ENCODE measurements at regions not wholly inside any gene's neighbourhood (a gene's known extent, or its start where the extent isn't known, plus 50 kb on each side); places are given as distances from the start of the nearest gene placed in this dataset.

GRCh38 chr2:107730898-107731297 lies 95.8 kb upstream of the RGPD4 start:
- DNase-seq (ENCODE audit: extremely low read depth, low read depth): no peak
- TF ChIP-seq CTCF (IDR thresholded peaks at IDR 0.05; ENCODE audit: low read depth, low read length, missing control alignments): no peak
- no peak overlapping the region for H3K4me3 ChIP-seq (replicated peaks; ENCODE audit: low read depth, low read length)

- no peak overlapping the region for H3K4me3 ChIP-seq (replicated peaks; ENCODE audit: low read depth, low read length)
- no peak for DNase-seq (ENCODE audit: extremely low read depth, low read depth)
- no peak for TF ChIP-seq CTCF (IDR thresholded peaks at IDR 0.05; ENCODE audit: low read depth, low read length, missing control alignments)
These were observed 95.3 kb upstream of the RGPD4 start for GRCh38 chr2:107731435-107731834.

GRCh38 chr2:107735201-107735600 lies 91.5 kb upstream of the RGPD4 start:
- TF ChIP-seq CTCF (IDR thresholded peaks at IDR 0.05; ENCODE audit: low read depth, low read length, missing control alignments): no peak
- H3K4me3 ChIP-seq (replicated peaks; ENCODE audit: low read depth, low read length): no peak overlapping the region
- no peak for DNase-seq (ENCODE audit: extremely low read depth, low read depth)

GRCh38 chr2:107737756-107738155 lies 88.9 kb upstream of the RGPD4 start:
- TF ChIP-seq CTCF (IDR thresholded peaks at IDR 0.05; ENCODE audit: low read depth, low read length, missing control alignments): no peak
- no peak for DNase-seq (ENCODE audit: extremely low read depth, low read depth)
- H3K4me3 ChIP-seq (replicated peaks; ENCODE audit: low read depth, low read length): no peak overlapping the region

- H3K4me3 ChIP-seq (replicated peaks; ENCODE audit: low read depth, low read length): no peak overlapping the region
- no peak for DNase-seq (ENCODE audit: extremely low read depth, low read depth)
- TF ChIP-seq CTCF (IDR thresholded peaks at IDR 0.05; ENCODE audit: low read depth, low read length, missing control alignments): no peak
These were observed 88.4 kb upstream of the RGPD4 start for GRCh38 chr2:107738266-107738665.

GRCh38 chr2:107740300-107740699 lies 86.4 kb upstream of the RGPD4 start:
- no peak for DNase-seq (ENCODE audit: extremely low read depth, low read depth)
- TF ChIP-seq CTCF (IDR thresholded peaks at IDR 0.05; ENCODE audit: low read depth, low read length, missing control alignments): no peak
- no peak overlapping the region for H3K4me3 ChIP-seq (replicated peaks; ENCODE audit: low read depth, low read length)

GRCh38 chr2:107742460-107743027 lies 84.1 kb upstream of the RGPD4 start:
- H3K4me3 ChIP-seq (replicated peaks; ENCODE audit: low read depth, low read length): no peak overlapping the region
- TF ChIP-seq CTCF (IDR thresholded peaks at IDR 0.05; ENCODE audit: low read depth, low read length, missing control alignments): no peak
- no peak for DNase-seq (ENCODE audit: extremely low read depth, low read depth)
